ENCODE measurements at regions not wholly inside any gene's neighbourhood (a gene's known extent, or its start where the extent isn't known, plus 50 kb on each side); places are given as distances from the start of the nearest gene placed in this dataset.

DNA sequence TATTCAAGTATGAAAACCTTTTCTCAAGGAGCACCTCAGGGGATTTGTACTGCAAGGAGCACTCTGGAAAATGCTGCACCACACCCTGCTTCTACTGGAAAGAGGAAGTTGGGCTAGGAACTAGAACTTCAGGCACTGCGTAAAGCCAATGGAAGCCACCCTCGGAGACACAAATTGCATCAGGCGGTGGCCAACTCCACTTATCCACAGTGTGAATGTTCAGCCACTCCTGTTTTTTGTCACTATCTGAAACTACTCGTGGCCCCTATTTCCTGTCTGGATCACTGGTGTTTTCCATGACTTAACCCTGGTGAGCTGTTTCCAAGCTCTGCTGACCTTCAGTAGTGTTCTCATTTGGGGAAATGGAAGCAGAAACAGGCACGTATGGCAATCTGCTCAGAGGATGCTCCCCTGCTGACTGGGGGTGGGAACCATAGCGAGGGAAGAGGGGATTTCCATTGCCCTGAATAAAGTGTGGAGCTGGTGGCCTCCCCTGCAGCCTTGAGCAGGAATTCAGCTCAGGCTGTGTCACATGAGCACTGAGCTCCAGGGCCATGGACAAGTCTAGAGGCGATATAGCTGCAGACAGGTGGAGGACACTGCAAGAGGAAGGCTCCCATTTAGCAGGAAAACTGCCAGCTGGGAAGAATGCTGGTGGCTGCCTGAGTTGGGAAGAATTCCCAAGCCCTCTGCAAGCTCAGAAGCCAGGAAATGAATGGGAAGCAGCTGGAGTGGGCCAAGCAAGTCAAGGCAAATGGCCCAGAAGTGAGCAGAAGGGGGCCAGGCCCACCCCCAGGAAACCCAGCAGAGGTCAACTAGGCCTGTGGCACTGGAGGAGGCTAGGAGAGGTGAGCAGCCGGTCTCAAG is 50.5 kb upstream of the RAP1B start:
- Mint-ChIP-seq H3K27ac (no peak overlapping the region), H3K4me3 (no peak overlapping the region), H3K36me3 (no peaks in the 10 kb centered on the region), H3K9me3 (peaks cover 0 to 2% (median 0%) of the 10 kb centered on the region in 7 donors), H3K4me1 (peaks cover 0 to 20% (median 9%) of the 10 kb centered on the region in 4 donors), H3K27me3 (peaks cover 4% of the 10 kb centered on the region)
- Histone ChIP-seq H3K9me3 (ENCODE audit: control insufficient read depth in 2 of 2, low read length in 2 of 2) (no peaks in the 10 kb centered on the region), H3K4me1 (ENCODE audit: control insufficient read depth, insufficient read depth, low read length, poor library complexity, severe bottlenecking) (no peaks in the 10 kb centered on the region), H3K36me3 (ENCODE audit: control insufficient read depth, insufficient read depth, low read length) (no peaks in the 10 kb centered on the region), H3K4me3 (ENCODE audit: low read depth, low read length) (no peak overlapping the region), H3K27ac (ENCODE audit: insufficient read depth, low read length, poor library complexity, severe bottlenecking) (no peak overlapping the region), H3K27me3 (ENCODE audit: control insufficient read depth, insufficient read depth, low read length) (peaks cover 2% of the 10 kb centered on the region)
- DNase-seq (no peak), ATAC-seq (ENCODE audit: low read depth in 2 of 2) (peak in 1 of 2 donors; percentile 12)

DNA sequence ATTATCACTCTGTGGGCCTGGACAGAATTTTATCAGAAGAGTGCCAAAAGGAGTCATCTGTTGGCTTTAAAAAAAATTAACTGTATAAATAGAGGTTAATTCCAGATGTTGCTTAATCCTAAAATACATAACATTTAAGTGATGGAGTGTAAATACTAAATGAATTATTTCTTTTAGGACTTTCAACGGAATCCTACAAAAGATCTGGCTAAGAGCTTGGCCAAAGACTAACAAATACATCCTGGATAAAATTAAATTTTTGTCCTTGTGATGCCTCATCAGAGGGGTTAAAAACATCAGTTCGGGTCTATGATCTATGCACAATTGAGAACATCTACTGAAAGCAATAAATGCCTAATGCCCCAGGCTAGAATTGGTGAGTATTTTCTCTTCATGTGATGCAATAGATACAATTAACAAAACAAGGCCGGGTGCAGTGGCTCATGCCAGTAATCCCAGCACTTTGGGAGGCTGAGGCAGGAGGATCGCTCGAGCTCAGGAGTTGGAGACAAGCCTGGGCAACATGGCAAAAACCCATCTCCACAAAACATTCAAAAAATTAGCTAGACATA is 49.8 kb upstream of the RAP1B start:
- peaks cover 0 to 27% (median 10%) of the 10 kb centered on the region in 4 donors for H3K4me1 Mint-ChIP-seq
- peaks cover 2% of the 10 kb centered on the region for H3K27me3 ChIP-seq (ENCODE audit: control insufficient read depth, insufficient read depth, low read length)
- H3K4me1 ChIP-seq (ENCODE audit: control insufficient read depth, insufficient read depth, low read length, poor library complexity, severe bottlenecking), result no peaks in the 10 kb centered on the region
- H3K27me3 Mint-ChIP-seq, result peaks cover 4% of the 10 kb centered on the region
- no peak overlapping the region for H3K27ac Mint-ChIP-seq
- H3K36me3 Mint-ChIP-seq, result no peaks in the 10 kb centered on the region
- ATAC-seq (ENCODE audit: low read depth in 2 of 2), result no peak
- H3K4me3 ChIP-seq (ENCODE audit: low read depth, low read length), result no peak overlapping the region
- H3K9me3 ChIP-seq (ENCODE audit: control insufficient read depth in 2 of 2, low read length in 2 of 2), result no peaks in the 10 kb centered on the region
- H3K9me3 Mint-ChIP-seq, result peaks cover 0 to 2% (median 0%) of the 10 kb centered on the region in 7 donors
- no peak for DNase-seq
- no peak overlapping the region for H3K4me3 Mint-ChIP-seq
- H3K27ac ChIP-seq (ENCODE audit: insufficient read depth, low read length, poor library complexity, severe bottlenecking), result no peak overlapping the region
- no peaks in the 10 kb centered on the region for H3K36me3 ChIP-seq (ENCODE audit: control insufficient read depth, insufficient read depth, low read length)

Measured in CD4-positive, CD25-positive, alpha-beta regulatory T cell (primary cell).